Activated naive CD8-positive, alpha-beta T cell treated with anti-CD3 and anti-CD28 coated beads, Interleukin-2, amount 50 U/mL, for 24 hours (primary cell): ENCODE measurements at regions not wholly inside any gene's neighbourhood (a gene's known extent, or its start where the extent isn't known, plus 50 kb on each side); places are given as distances from the start of the nearest gene placed in this dataset.

Source experiments
- ATAC-seq: fragments of 150-1000 bp; cut with Tn5 transposase; one replicate; pipeline ENCODE4 v1.10.0; 2021
- DNase-seq: peaks from one replicate; pipeline ENCODE4 v3.0.0; 2021
- H3K27ac Mint-ChIP-seq: one replicate; pipeline ENCODE4 v1.8.0; 2021; ENCODE audit warnings: mild to moderate bottlenecking, mixed read lengths
- H3K27me3 Mint-ChIP-seq: one replicate; pipeline ENCODE4 v1.8.0; 2021; ENCODE audit warnings: mixed read lengths
- H3K36me3 Mint-ChIP-seq: one replicate; pipeline ENCODE4 v1.8.0; 2021; ENCODE audit warnings: low read depth, mixed read lengths
- H3K4me1 Mint-ChIP-seq: one replicate; pipeline ENCODE4 v1.8.0; 2021; ENCODE audit warnings: mixed read lengths
- H3K4me3 Mint-ChIP-seq: one replicate; pipeline ENCODE4 v1.8.0; 2021; ENCODE audit warnings: mild to moderate bottlenecking, moderate library complexity, mixed read lengths
- H3K9me3 Mint-ChIP-seq: one replicate; pipeline ENCODE4 v1.8.0; 2021; ENCODE audit warnings: mixed read lengths

- DNase-seq (no peak), ATAC-seq (no peak)
- H3K27ac Mint-ChIP-seq: no peak overlapping the region
- H3K36me3 Mint-ChIP-seq: no peaks in the 10 kb centered on the region
- H3K9me3 Mint-ChIP-seq: no peaks in the 10 kb centered on the region
- no peaks in the 10 kb centered on the region for H3K4me1 Mint-ChIP-seq
- H3K4me3 Mint-ChIP-seq: no peak overlapping the region
- no peaks in the 10 kb centered on the region for H3K27me3 Mint-ChIP-seq
Measured at GRCh38 chr13:111961651-111962192, 105.2 kb upstream of the SOX1 start.

- Mint-ChIP-seq H3K4me1 (no peaks in the 10 kb centered on the region), H3K9me3 (no peaks in the 10 kb centered on the region)
- DNase-seq: no peak
Measured at GRCh38 chr13:111962431-111962891, 104.5 kb upstream of the SOX1 start.

GRCh38 chr13:111963031-111963430 is 103.9 kb upstream of the SOX1 start:
- Mint-ChIP-seq H3K4me1 (no peaks in the 10 kb centered on the region), H3K4me3 (no peak overlapping the region), H3K27ac (no peak overlapping the region), H3K9me3 (no peaks in the 10 kb centered on the region), H3K27me3 (peaks cover 3% of the 10 kb centered on the region), H3K36me3 (no peaks in the 10 kb centered on the region)
- ATAC-seq (no peak), DNase-seq (no peak)

More at GRCh38 chr13:111962431-111962891, 104.5 kb upstream of the SOX1 start:
- H3K27ac Mint-ChIP-seq: no peak overlapping the region
- H3K4me3 Mint-ChIP-seq: no peak overlapping the region
- H3K27me3 Mint-ChIP-seq: peaks cover 2% of the 10 kb centered on the region
- no peak for ATAC-seq
- no peaks in the 10 kb centered on the region for H3K36me3 Mint-ChIP-seq

- H3K27ac Mint-ChIP-seq: no peak overlapping the region
- ATAC-seq: no peak
- no peaks in the 10 kb centered on the region for H3K36me3 Mint-ChIP-seq
- no peak overlapping the region for H3K4me3 Mint-ChIP-seq
- no peaks in the 10 kb centered on the region for H3K9me3 Mint-ChIP-seq
- peaks cover 3% of the 10 kb centered on the region for H3K27me3 Mint-ChIP-seq
- no peaks in the 10 kb centered on the region for H3K4me1 Mint-ChIP-seq
- no peak for DNase-seq
Measured at GRCh38 chr13:111964411-111965035, 102.4 kb upstream of the SOX1 start.

GRCh38 chr13:111965466-111966214 is 101.3 kb upstream of the SOX1 start:
- Mint-ChIP-seq H3K27me3 (peaks cover 3% of the 10 kb centered on the region), H3K9me3 (no peaks in the 10 kb centered on the region), H3K36me3 (no peaks in the 10 kb centered on the region), H3K4me3 (no peak overlapping the region), H3K27ac (no peak overlapping the region), H3K4me1 (no peaks in the 10 kb centered on the region)
- DNase-seq: no peak
- ATAC-seq: no peak

GRCh38 chr13:111966933-111967332 is 100.0 kb upstream of the SOX1 start:
- no peaks in the 10 kb centered on the region for H3K36me3 Mint-ChIP-seq
- no peak overlapping the region for H3K27ac Mint-ChIP-seq
- ATAC-seq (no peak), DNase-seq (no peak)
- no peaks in the 10 kb centered on the region for H3K4me1 Mint-ChIP-seq
- H3K4me3 Mint-ChIP-seq: no peak overlapping the region
- H3K9me3 Mint-ChIP-seq: no peaks in the 10 kb centered on the region
- H3K27me3 Mint-ChIP-seq: peaks cover 3% of the 10 kb centered on the region

GRCh38 chr13:111967572-111968201 is 99.3 kb upstream of the SOX1 start:
- H3K27me3 Mint-ChIP-seq: peaks cover 3% of the 10 kb centered on the region
- no peak for ATAC-seq

GRCh38 chr13:111968336-111969010 is 98.5 kb upstream of the SOX1 start:
- Mint-ChIP-seq H3K4me3 (no peak overlapping the region), H3K9me3 (no peaks in the 10 kb centered on the region), H3K36me3 (no peaks in the 10 kb centered on the region), H3K4me1 (no peaks in the 10 kb centered on the region), H3K27me3 (peaks cover 7% of the 10 kb centered on the region), H3K27ac (no peak overlapping the region)
- no peak for DNase-seq
- ATAC-seq: no peak

More at GRCh38 chr13:111967572-111968201, 99.3 kb upstream of the SOX1 start:
- H3K4me3 Mint-ChIP-seq: no peak overlapping the region
- DNase-seq: no peak
- no peak overlapping the region for H3K27ac Mint-ChIP-seq
- H3K4me1 Mint-ChIP-seq: no peaks in the 10 kb centered on the region
- no peaks in the 10 kb centered on the region for H3K36me3 Mint-ChIP-seq
- no peaks in the 10 kb centered on the region for H3K9me3 Mint-ChIP-seq

GRCh38 chr13:111969551-111970135 is 97.3 kb upstream of the SOX1 start:
- Mint-ChIP-seq H3K27me3 (peaks cover 7% of the 10 kb centered on the region), H3K4me1 (no peaks in the 10 kb centered on the region)

GRCh38 chr13:111970494-111971141 is 96.3 kb upstream of the SOX1 start:
- peaks cover 14% of the 10 kb centered on the region for H3K9me3 Mint-ChIP-seq
- DNase-seq (no peak), ATAC-seq (no peak)
- H3K27ac Mint-ChIP-seq: no peak overlapping the region
- peaks cover 7% of the 10 kb centered on the region for H3K27me3 Mint-ChIP-seq
- no peaks in the 10 kb centered on the region for H3K4me1 Mint-ChIP-seq
- H3K4me3 Mint-ChIP-seq: no peak overlapping the region
- H3K36me3 Mint-ChIP-seq: peaks cover 5% of the 10 kb centered on the region

More at GRCh38 chr13:111969551-111970135, 97.3 kb upstream of the SOX1 start:
- H3K9me3 Mint-ChIP-seq: peaks cover 4% of the 10 kb centered on the region
- ATAC-seq (no peak), DNase-seq (no peak)
- no peak overlapping the region for H3K27ac Mint-ChIP-seq
- H3K36me3 Mint-ChIP-seq: peaks cover under 1% of the 10 kb centered on the region
- H3K4me3 Mint-ChIP-seq: no peak overlapping the region

GRCh38 chr13:111971891-111972780 is 94.8 kb upstream of the SOX1 start:
- ATAC-seq: no peak
- Mint-ChIP-seq H3K27ac (no peak overlapping the region), H3K36me3 (peaks cover 5% of the 10 kb centered on the region)

GRCh38 chr13:111973186-111973585 is 93.8 kb upstream of the SOX1 start:
- Mint-ChIP-seq H3K4me1 (no peaks in the 10 kb centered on the region), H3K27me3 (peaks cover 5% of the 10 kb centered on the region), H3K4me3 (no peak overlapping the region), H3K9me3 (peaks cover 14% of the 10 kb centered on the region), H3K27ac (no peak overlapping the region), H3K36me3 (peaks cover 5% of the 10 kb centered on the region)
- no peak for ATAC-seq
- DNase-seq: no peak

More at GRCh38 chr13:111971891-111972780, 94.8 kb upstream of the SOX1 start:
- H3K4me1 Mint-ChIP-seq: no peaks in the 10 kb centered on the region
- peaks cover 7% of the 10 kb centered on the region for H3K27me3 Mint-ChIP-seq
- H3K9me3 Mint-ChIP-seq: peaks cover 14% of the 10 kb centered on the region
- H3K4me3 Mint-ChIP-seq: no peak overlapping the region
- DNase-seq: no peak
